K562 (cell line): ENCODE measurements at regions not wholly inside any gene's neighbourhood (a gene's known extent, or its start where the extent isn't known, plus 50 kb on each side); places are given as distances from the start of the nearest gene placed in this dataset.

Experiments
- ARHGAP35 ChIP-seq: fragments of 450-650 bp; IDR thresholded peaks from 2 replicates; pipeline ENCODE4 v1.6.1; 2018; ENCODE audit not compliant: partially characterized antibody
- BDP1 ChIP-seq: IDR thresholded peaks from 3 replicates; pipeline ENCODE4 v1.6.1; 2011; ENCODE audit not compliant: insufficient read length, insufficient read depth
- CHAMP1 ChIP-seq: fragments of 450-650 bp; IDR thresholded peaks from 2 replicates; pipeline ENCODE4 v1.6.1; 2016; ENCODE audit warnings: mild to moderate bottlenecking
- DDX20 ChIP-seq: fragments of 450-650 bp; IDR thresholded peaks from 2 replicates; pipeline ENCODE4 v1.6.1; 2016; ENCODE audit warnings: missing genetic modification characterization, low read depth, mild to moderate bottlenecking, missing compliant biosample characterization, moderate library complexity
- ETV1 ChIP-seq: fragments of 450-650 bp; conservative IDR thresholded peaks from 2 replicates; pipeline ENCODE4 v1.6.1; 2016; ENCODE audit warnings: missing genetic modification characterization, control low read depth, low read depth, missing compliant biosample characterization
- FOXJ2 ChIP-seq: fragments of 200-800 bp; sonication (Bioruptor generic); IDR thresholded peaks from 2 replicates; pipeline ENCODE4 v1.6.1; 2016; ENCODE audit warnings: missing genetic modification characterization, missing compliant biosample characterization
- GATA2 ChIP-seq: sonication (generic); formaldehyde crosslinking; IDR thresholded peaks from 2 replicates; pipeline ENCODE4 v1.4.0; 2020; ENCODE audit warnings: mild to moderate bottlenecking, missing genetic modification reagents
- HCFC1 ChIP-seq: IDR thresholded peaks from 2 replicates; pipeline ENCODE4 v1.6.1; 2012; ENCODE audit warnings: low read depth, low read length, improper control_type of control experiment
- OTX1 ChIP-seq: fragments of 450-650 bp; formaldehyde crosslinking; IDR thresholded peaks from 2 replicates; pipeline ENCODE4 v1.4.0; 2022; ENCODE audit warnings: mild to moderate bottlenecking
- POLR2B ChIP-seq: fragments of 450-650 bp; IDR thresholded peaks from 2 replicates; pipeline ENCODE4 v1.6.1; 2018; ENCODE audit warnings: low read depth; ENCODE audit not compliant: partially characterized antibody
- POLR2G ChIP-seq: fragments of 200-400 bp; formaldehyde crosslinking; IDR thresholded peaks from 2 replicates; pipeline ENCODE4 v1.6.1; 2017; ENCODE audit warnings: low read depth, mild to moderate bottlenecking, antibody characterized with exemption, low read length, moderate library complexity
- PTRF ChIP-seq: fragments of 450-650 bp; IDR thresholded peaks from 2 replicates; pipeline ENCODE4 v1.6.1; 2016; ENCODE audit warnings: mild to moderate bottlenecking, missing genetic modification characterization, missing compliant biosample characterization
- PTTG1 ChIP-seq: fragments of 450-650 bp; IDR thresholded peaks from 2 replicates; pipeline ENCODE4 v1.6.1; 2016; ENCODE audit warnings: low read depth, mild to moderate bottlenecking, missing genetic modification characterization, missing compliant biosample characterization
- SMARCC2 ChIP-seq: fragments of 450-650 bp; IDR thresholded peaks from 2 replicates; pipeline ENCODE4 v1.6.1; 2017; ENCODE audit warnings: antibody characterized with exemption, moderate library complexity, mild to moderate bottlenecking, low read depth
- STAT5A ChIP-seq: IDR thresholded peaks from 2 replicates; pipeline ENCODE4 v1.6.1; 2012; ENCODE audit warnings: low read length, inconsistent platforms, borderline replicate concordance
- TEAD4 ChIP-seq, 2 experiments: sonication (generic) in 1 of 2; formaldehyde crosslinking in 1 of 2; IDR thresholded peaks; 2 replicates each; pipeline versions ENCODE4 v1.6.1 to v1.8.0; 2012 to 2022; ENCODE audit warnings: borderline replicate concordance in 1 of 2, inconsistent platforms in 1 of 2, low read length in 1 of 2, mild to moderate bottlenecking in 1 of 2, missing genetic modification reagents in 1 of 2
- ZNF282 ChIP-seq: sonication (generic); formaldehyde crosslinking; IDR thresholded peaks from 2 replicates; pipeline ENCODE4 v1.8.1; 2023; ENCODE audit warnings: missing genetic modification reagents
- ZNF668 ChIP-seq: fragments of 250-450 bp; sonication (Bioruptor Pico); IDR thresholded peaks from 2 replicates; pipeline ENCODE4 v1.8.0; 2022; ENCODE audit warnings: mild to moderate bottlenecking, inconsistent platforms
- ZNF766 ChIP-seq: fragments of 200-800 bp; sonication (Bioruptor generic); conservative IDR thresholded peaks from 2 replicates; pipeline ENCODE4 v1.6.1; 2016; ENCODE audit warnings: missing genetic modification characterization, missing compliant biosample characterization
- ZNF77 ChIP-seq: fragments of 250-450 bp; sonication (Bioruptor Pico); IDR thresholded peaks from 2 replicates; pipeline ENCODE4 v1.5.0; 2020
- ZNF79 ChIP-seq: fragments of 250-450 bp; sonication (Bioruptor Pico); IDR thresholded peaks from 2 replicates; pipeline ENCODE4 v1.4.0; 2020; ENCODE audit warnings: low read depth, mild to moderate bottlenecking, moderate library complexity
- TF ChIP-seq, protein P1 (sequence below): sonication (generic); formaldehyde crosslinking; IDR thresholded peaks from 2 replicates; pipeline ENCODE4 v1.8.0; 2022; ENCODE audit warnings: missing genetic modification reagents, mild to moderate bottlenecking, borderline replicate concordance
- TF ChIP-seq, protein P2 (sequence below): fragments of 450-650 bp; formaldehyde crosslinking; IDR thresholded peaks from 2 replicates; pipeline ENCODE4 v1.4.0; 2022; ENCODE audit warnings: missing genetic modification characterization

GRCh38 chr16:85327731-85328675 is 215.7 kb upstream of the CIBAR2 start (continued):
- TF ChIP-seq TEAD4 (IDR thresholded peaks at IDR 0.05; ENCODE audit: low read length): no peak
- TF ChIP-seq TEAD4 (CRISPR knock-in tag; IDR thresholded peaks at IDR 0.05; ENCODE audit: borderline replicate concordance): no peak
- TF ChIP-seq ZNF668 (CRISPR knock-in tag): no peak
- peak; percentile 61; the same call in 1 of the 2 replicates for TF ChIP-seq SMARCC2
- TF ChIP-seq POLR2G: peak; percentile 58; the same call in 1 of the 2 replicates
- no peak for TF ChIP-seq ZNF282 (CRISPR knock-in tag)
- TF ChIP-seq PTTG1: no peak
- TF ChIP-seq, protein P1, sequence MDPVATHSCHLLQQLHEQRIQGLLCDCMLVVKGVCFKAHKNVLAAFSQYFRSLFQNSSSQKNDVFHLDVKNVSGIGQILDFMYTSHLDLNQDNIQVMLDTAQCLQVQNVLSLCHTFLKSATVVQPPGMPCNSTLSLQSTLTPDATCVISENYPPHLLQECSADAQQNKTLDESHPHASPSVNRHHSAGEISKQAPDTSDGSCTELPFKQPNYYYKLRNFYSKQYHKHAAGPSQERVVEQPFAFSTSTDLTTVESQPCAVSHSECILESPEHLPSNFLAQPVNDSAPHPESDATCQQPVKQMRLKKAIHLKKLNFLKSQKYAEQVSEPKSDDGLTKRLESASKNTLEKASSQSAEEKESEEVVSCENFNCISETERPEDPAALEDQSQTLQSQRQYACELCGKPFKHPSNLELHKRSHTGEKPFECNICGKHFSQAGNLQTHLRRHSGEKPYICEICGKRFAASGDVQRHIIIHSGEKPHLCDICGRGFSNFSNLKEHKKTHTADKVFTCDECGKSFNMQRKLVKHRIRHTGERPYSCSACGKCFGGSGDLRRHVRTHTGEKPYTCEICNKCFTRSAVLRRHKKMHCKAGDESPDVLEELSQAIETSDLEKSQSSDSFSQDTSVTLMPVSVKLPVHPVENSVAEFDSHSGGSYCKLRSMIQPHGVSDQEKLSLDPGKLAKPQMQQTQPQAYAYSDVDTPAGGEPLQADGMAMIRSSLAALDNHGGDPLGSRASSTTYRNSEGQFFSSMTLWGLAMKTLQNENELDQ (CRISPR knock-in tag): no peak
- TF ChIP-seq HCFC1: 0 out of 2 replicates have a peak, but pooled peaks have one; percentile 1
- no peak for TF ChIP-seq FOXJ2 (tag)
- TF ChIP-seq CHAMP1: no peak
- TF ChIP-seq ZNF766 (CRISPR knock-in tag): no peak
- TF ChIP-seq, protein P2, sequence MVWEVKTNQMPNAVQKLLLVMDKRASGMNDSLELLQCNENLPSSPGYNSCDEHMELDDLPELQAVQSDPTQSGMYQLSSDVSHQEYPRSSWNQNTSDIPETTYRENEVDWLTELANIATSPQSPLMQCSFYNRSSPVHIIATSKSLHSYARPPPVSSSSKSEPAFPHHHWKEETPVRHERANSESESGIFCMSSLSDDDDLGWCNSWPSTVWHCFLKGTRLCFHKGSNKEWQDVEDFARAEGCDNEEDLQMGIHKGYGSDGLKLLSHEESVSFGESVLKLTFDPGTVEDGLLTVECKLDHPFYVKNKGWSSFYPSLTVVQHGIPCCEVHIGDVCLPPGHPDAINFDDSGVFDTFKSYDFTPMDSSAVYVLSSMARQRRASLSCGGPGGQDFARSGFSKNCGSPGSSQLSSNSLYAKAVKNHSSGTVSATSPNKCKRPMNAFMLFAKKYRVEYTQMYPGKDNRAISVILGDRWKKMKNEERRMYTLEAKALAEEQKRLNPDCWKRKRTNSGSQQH (CRISPR knock-in tag): no peak
- TF ChIP-seq DDX20 (tag): no peak
- no peak; the same call in 1 of the 2 replicates for TF ChIP-seq ZNF79
- no peak for TF ChIP-seq STAT5A
- no peak for TF ChIP-seq ZNF77 (CRISPR knock-in tag)
- no peak for TF ChIP-seq BDP1
- TF ChIP-seq GATA2 (CRISPR knock-in tag): peak; percentile 73
- TF ChIP-seq POLR2B: no peak
- TF ChIP-seq PTRF (tag): no peak
- TF ChIP-seq ETV1: peak; percentile 75
- no peak for TF ChIP-seq OTX1
- TF ChIP-seq ARHGAP35: no peak
